Suppressor macrophage treated with lipopolysaccharide for 4 hours (primary cell): ENCODE measurements at regions not wholly inside any gene's neighbourhood (a gene's known extent, or its start where the extent isn't known, plus 50 kb on each side); places are given as distances from the start of the nearest gene placed in this dataset.
A peak's percentile ranks its signal among the peaks of the same experiment; 100 is the strongest.

ENCODE experiments used
- DNase-seq: peaks from one replicate; pipeline ENCODE4 v3.0.0-alpha.2; 2020

DNA sequence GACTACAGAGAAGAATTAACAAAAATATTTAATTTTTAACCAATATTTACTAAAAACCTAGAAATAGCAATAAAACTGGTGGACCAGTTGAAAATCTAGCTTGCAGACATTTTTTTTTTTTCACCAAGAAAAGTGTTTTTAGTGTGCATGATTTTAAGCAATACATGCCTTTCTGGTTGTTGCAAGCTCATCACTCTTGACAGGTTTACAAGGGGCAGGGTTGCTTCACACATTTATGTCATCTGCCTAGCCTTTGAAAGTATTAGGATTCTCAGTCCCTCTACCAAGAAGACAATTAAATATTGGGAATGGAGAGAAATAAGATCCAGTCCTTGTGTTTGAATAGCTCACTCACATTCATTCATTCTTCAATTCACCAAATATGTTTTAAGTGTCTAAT is 53.8 kb upstream of the LYPLAL1 start:
- DNase-seq = no peak

DNA sequence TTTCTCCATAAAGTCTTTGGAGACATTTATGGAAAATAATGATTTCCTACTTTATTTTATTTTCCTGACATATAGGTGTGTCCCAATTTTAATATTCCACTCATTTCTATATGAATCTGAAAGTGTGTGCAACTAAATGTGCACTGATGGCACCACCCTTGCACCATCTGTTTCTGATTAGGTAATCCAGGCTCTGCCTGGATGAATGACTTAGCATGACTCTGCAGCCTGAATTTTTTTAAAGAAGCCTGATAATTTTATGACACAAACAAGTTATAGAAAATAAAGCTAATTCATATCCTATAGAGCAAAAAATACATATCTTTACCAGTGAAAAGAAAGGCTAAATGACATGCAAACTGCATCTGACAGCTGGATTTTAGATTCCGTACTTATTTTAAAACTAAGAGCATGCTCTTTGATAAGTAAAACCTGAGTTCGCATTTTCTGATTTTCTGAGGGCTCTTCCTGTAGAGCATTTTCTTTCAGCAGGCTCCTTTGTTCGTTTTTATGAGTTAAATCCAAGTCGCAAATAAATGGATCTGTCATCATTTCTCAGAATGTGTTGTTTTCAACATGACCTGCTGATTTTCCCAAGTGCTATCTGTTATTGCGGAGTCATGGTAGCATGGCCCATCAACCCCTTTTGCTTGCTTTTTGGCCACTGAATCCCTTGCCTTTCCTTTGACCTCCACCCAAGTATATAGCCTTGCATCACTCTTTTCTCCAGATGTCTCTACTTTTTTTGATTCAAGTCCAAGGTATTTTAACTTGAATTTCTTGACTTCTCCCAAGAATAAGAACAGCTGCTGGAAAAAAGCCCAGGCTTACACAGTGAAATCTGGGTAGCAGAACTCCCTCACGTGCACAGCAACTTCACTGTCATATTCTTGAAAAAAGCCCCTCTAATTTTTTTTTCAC is 52.8 kb upstream of the LYPLAL1 start:
- DNase-seq = peak; percentile 58

- DNase-seq = no peak
Measured at GRCh38 chr1:219121679-219122078, 52.0 kb upstream of the LYPLAL1 start.

DNA sequence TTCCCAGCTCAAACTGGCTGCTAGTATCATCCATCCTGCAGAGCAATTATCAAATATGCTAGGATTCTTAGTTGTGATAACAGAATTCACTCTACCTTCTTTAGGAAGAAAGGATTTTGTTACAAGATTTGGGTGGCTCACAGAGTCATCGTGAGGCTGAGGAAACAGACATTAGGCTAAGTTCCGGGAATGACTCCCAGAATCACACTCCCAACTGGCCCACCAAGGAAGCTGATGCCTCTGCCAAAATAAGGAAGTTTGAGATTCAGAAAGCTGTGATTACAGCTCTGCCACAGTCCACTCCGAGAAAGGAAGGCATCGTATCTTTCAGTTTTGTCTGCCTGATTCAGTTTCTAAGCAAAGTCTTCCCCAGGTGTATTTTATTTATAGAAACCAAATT is 50.6 kb upstream of the LYPLAL1 start:
- peak; percentile 6 for DNase-seq
